B cell (primary cell): ENCODE measurements at regions not wholly inside any gene's neighbourhood (a gene's known extent, or its start where the extent isn't known, plus 50 kb on each side); places are given as distances from the start of the nearest gene placed in this dataset.

Experiments
- ATAC-seq: fragments of 200-7000 bp; cut with Tn5 transposase; one replicate; pipeline ENCODE4 v1.10.0; 2021; ENCODE audit warnings: low read depth, mild to moderate bottlenecking, moderate number of reproducible peaks, moderate library complexity
- CTCF ChIA-PET: fragments of 350-600 bp; sonication (Branson Sonifier 250); formaldehyde crosslinking; loops from one replicate; lab custom pipeline; 2021; ENCODE audit warnings: antibody characterized with exemption, inconsistent platforms; lab: Charles Lee
- POLR2A ChIA-PET: fragments of 350-600 bp; sonication (Branson Sonifier 250); formaldehyde crosslinking; loops from one replicate; lab custom pipeline; 2021; ENCODE audit warnings: antibody characterized with exemption; lab: Charles Lee
- DNase-seq: peaks from one replicate; pipeline ENCODE4 v3.0.0; 2013
- H2AFZ ChIP-seq: 2 replicates; pipeline ENCODE4 v1.6.1; 2012; ENCODE audit warnings: mild to moderate bottlenecking, low read depth, low read length; ENCODE audit not compliant: insufficient read depth, poor library complexity, severe bottlenecking
- H3K27ac ChIP-seq, 2 donors: 1 replicate in 1 of 2; 2 replicates in 1 of 2; pipeline ENCODE4 v1.5.1; 2012 to 2013; ENCODE audit warnings: low read length in 2 of 2, mild to moderate bottlenecking in 2 of 2, moderate library complexity in 1 of 2
- H3K27me3 ChIP-seq, 4 experiments: fragments of 200-600 bp in 1 of 4; sonication (generic) in 1 of 4; replicated peaks in 1 of 4; 1 replicate in 2 of 4; 2 replicates in 2 of 4; pipeline versions ENCODE4 v1.6.1 to v1.7.0; 2013 to 2016; ENCODE audit warnings: low read length in 3 of 4, mild to moderate bottlenecking in 2 of 4, mixed read lengths in 1 of 4, moderate library complexity in 1 of 4; ENCODE audit not compliant: insufficient read depth in 4 of 4, control insufficient read depth in 3 of 4; ENCODE audit errors: control extremely low read depth in 1 of 4
- H3K36me3 ChIP-seq, 2 experiments: replicated peaks in 1 of 2; 1 replicate in 1 of 2; 2 replicates in 1 of 2; pipeline versions ENCODE4 v1.6.1 to v1.7.1; 2013; ENCODE audit warnings: low read length in 1 of 2; ENCODE audit not compliant: insufficient read depth in 2 of 2, control insufficient read depth in 1 of 2; ENCODE audit errors: control extremely low read depth in 1 of 2, extremely low read depth in 1 of 2
- H3K4me1 ChIP-seq, 2 donors: fragments of 200-600 bp in 1 of 2; sonication (generic) in 1 of 2; 1 replicate in 1 of 2; 2 replicates in 1 of 2; pipeline versions ENCODE4 v1.5.1 to v1.6.1; 2013 to 2017; ENCODE audit warnings: low read length in 2 of 2; ENCODE audit not compliant: control insufficient read depth in 2 of 2, insufficient read depth in 2 of 2
- H3K4me2 ChIP-seq: replicated peaks from 2 replicates; pipeline ENCODE3; 2012; ENCODE audit warnings: mild to moderate bottlenecking, low read depth, low read length; ENCODE audit not compliant: poor library complexity, severe bottlenecking
- H3K4me3 ChIP-seq, 5 experiments: fragments of 200-600 bp in 1 of 5; sonication (generic) in 1 of 5; 1 replicate in 3 of 5; 2 replicates in 2 of 5; pipeline versions ENCODE4 v1.5.1 to v1.7.0; 2011 to 2016; ENCODE audit warnings: low read length in 4 of 5, mild to moderate bottlenecking in 4 of 5, low read depth in 2 of 5, control low read depth in 1 of 5, moderate library complexity in 1 of 5; ENCODE audit not compliant: insufficient read depth in 1 of 5; ENCODE audit errors: control extremely low read depth in 1 of 5, extremely low read depth in 1 of 5
- H3K79me2 ChIP-seq: fragments of 200-600 bp; sonication (generic); one replicate; pipeline ENCODE4 v1.6.0; 2016; ENCODE audit warnings: low read length; ENCODE audit not compliant: control insufficient read depth, insufficient read depth
- H3K9ac ChIP-seq: fragments of 200-600 bp; sonication (generic); 2 replicates; pipeline ENCODE4 v1.6.1; 2017; ENCODE audit warnings: mild to moderate bottlenecking, low read length, moderate library complexity
- H3K9me3 ChIP-seq, 3 donors: one replicate each; pipeline versions ENCODE4 v1.6.1 to v1.7.1; 2013; ENCODE audit warnings: low read length in 2 of 3; ENCODE audit not compliant: control insufficient read depth in 2 of 3, insufficient read depth in 1 of 3; ENCODE audit errors: control extremely low read depth in 1 of 3
- H4K20me1 ChIP-seq: 2 replicates; pipeline ENCODE4 v1.6.0; 2012; ENCODE audit warnings: mild to moderate bottlenecking, low read length; ENCODE audit not compliant: insufficient read depth, control insufficient read depth, poor library complexity, severe bottlenecking
- H3K27ac Mint-ChIP-seq: one replicate; pipeline ENCODE4 v1.8.0; 2021; ENCODE audit warnings: mixed read lengths
- H3K27me3 Mint-ChIP-seq: one replicate; pipeline ENCODE4 v1.8.0; 2021; ENCODE audit warnings: mixed read lengths
- H3K4me1 Mint-ChIP-seq: one replicate; pipeline ENCODE4 v1.8.0; 2021; ENCODE audit warnings: mixed read lengths
- H3K4me3 Mint-ChIP-seq: one replicate; pipeline ENCODE4 v1.8.0; 2021; ENCODE audit warnings: mixed read lengths
- H3K9me3 Mint-ChIP-seq: one replicate; pipeline ENCODE4 v1.8.0; 2022; ENCODE audit warnings: mixed read lengths; ENCODE audit not compliant: insufficient read depth
- EZH2 ChIP-seq: IDR thresholded peaks from 2 replicates; pipeline ENCODE4 v1.6.1; 2012; ENCODE audit warnings: borderline replicate concordance, low read depth, mild to moderate bottlenecking, moderate library complexity, low read length; ENCODE audit not compliant: insufficient read depth, poor library complexity, severe bottlenecking
- WGBS: methylation state at CpG from one replicate; pipeline ENCODE4 v1.1.5; 2013; ENCODE audit warnings: missing lambda C conversion rate; ENCODE audit not compliant: insufficient coverage; 5-methylcytosine and 5-hydroxymethylcytosine counted together
- intact Hi-C: fragments of 100-400 bp; cut with micrococcal nuclease; formaldehyde crosslinking; loops from one replicate; pipeline ENCODE4 v1.10.0; 2022
- TF ChIP-seq, protein P1 (sequence below): fragments of 200-600 bp; IDR thresholded peaks from one replicate; pipeline ENCODE4 v1.8.0; 2022; ENCODE audit warnings: antibody characterized with exemption, mild to moderate bottlenecking

DNA sequence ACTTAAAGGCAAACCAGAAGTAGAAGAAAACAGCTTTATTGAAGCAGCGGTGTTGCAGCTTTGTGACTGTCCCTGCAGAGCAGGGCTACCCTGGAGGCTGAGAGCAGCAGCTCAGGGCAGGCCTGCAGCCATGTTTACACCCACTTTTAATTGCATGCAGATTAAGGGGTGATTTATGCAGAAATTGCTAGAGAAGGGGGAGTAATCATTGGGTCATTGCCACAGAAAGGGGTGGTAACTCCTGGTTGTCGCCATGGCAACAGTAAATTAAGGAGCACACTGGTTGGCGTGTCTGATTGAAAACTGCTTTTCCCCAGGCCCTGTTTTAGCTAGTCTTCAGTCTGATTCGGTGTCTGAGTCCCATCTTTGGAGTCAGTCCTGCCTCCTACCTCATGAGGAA lies 195.4 kb upstream of the HDAC4 start:
- Histone ChIP-seq H2AFZ (no peak overlapping the region), H3K27me3 (no peaks in the 10 kb centered on the region), H3K9ac (no peak overlapping the region), H3K27ac (no peak overlapping the region), H3K79me2 (no peaks in the 10 kb centered on the region), H3K4me3 (no peak overlapping the region), H3K4me2 (no peak overlapping the region), H3K36me3 (no peaks in the 10 kb centered on the region), H3K4me1 (no peaks in the 10 kb centered on the region), H4K20me1 (no peaks in the 10 kb centered on the region), H3K9me3 (peaks cover 0 to 29% (median 0%) of the 10 kb centered on the region in 3 donors)
- DNase-seq (no peak), ATAC-seq (no peak)
- Mint-ChIP-seq H3K27ac (no peak overlapping the region), H3K27me3 (no peaks in the 10 kb centered on the region), H3K4me3 (no peak overlapping the region), H3K4me1 (no peaks in the 10 kb centered on the region), H3K9me3 (peaks cover 4% of the 10 kb centered on the region)
- TF ChIP-seq, protein P1, sequence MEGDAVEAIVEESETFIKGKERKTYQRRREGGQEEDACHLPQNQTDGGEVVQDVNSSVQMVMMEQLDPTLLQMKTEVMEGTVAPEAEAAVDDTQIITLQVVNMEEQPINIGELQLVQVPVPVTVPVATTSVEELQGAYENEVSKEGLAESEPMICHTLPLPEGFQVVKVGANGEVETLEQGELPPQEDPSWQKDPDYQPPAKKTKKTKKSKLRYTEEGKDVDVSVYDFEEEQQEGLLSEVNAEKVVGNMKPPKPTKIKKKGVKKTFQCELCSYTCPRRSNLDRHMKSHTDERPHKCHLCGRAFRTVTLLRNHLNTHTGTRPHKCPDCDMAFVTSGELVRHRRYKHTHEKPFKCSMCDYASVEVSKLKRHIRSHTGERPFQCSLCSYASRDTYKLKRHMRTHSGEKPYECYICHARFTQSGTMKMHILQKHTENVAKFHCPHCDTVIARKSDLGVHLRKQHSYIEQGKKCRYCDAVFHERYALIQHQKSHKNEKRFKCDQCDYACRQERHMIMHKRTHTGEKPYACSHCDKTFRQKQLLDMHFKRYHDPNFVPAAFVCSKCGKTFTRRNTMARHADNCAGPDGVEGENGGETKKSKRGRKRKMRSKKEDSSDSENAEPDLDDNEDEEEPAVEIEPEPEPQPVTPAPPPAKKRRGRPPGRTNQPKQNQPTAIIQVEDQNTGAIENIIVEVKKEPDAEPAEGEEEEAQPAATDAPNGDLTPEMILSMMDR, result no peak
- no peak for TF ChIP-seq EZH2
- intact Hi-C loops, result no loop called here
- POLR2A ChIA-PET, result no interaction called here
- WGBS, result 97% methylated on average over 3 of the region's 4 CpGs
- CTCF ChIA-PET, result no interaction called here

DNA sequence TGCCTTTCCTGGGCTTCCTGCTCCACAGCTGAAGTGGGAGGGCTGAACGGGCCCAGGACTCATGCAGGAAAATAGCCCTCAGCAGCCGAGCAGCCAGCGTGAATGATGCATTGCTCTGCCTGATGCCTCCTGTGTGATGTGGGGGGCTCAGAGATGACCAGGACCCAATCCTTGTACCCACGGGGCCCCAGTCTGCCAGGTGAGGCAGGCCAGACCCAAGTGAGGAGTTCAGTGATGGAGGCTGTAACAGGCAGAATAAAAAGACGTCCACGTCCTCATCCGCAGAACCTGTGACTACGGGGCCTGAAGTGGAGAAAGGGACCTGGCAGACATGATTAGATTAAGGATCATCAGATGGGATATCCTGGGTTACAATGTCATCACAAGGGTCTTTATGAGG lies 194.9 kb upstream of the HDAC4 start:
- ChIA-PET POLR2A (no interaction called here), CTCF (no interaction called here)
- Histone ChIP-seq H3K4me2 (no peak overlapping the region), H3K9ac (no peak overlapping the region), H2AFZ (no peak overlapping the region), H3K36me3 (no peaks in the 10 kb centered on the region), H3K79me2 (no peaks in the 10 kb centered on the region), H3K4me1 (no peaks in the 10 kb centered on the region), H3K4me3 (no peak overlapping the region), H3K9me3 (peaks cover 0 to 32% (median 0%) of the 10 kb centered on the region in 3 donors), H4K20me1 (no peaks in the 10 kb centered on the region), H3K27ac (no peak overlapping the region), H3K27me3 (no peaks in the 10 kb centered on the region)
- Mint-ChIP-seq H3K27ac (no peak overlapping the region), H3K4me3 (no peak overlapping the region), H3K9me3 (peaks cover 4% of the 10 kb centered on the region), H3K27me3 (no peaks in the 10 kb centered on the region), H3K4me1 (no peaks in the 10 kb centered on the region)
- 98% methylated on average over 8 of the region's 8 CpGs for WGBS
- DNase-seq (no peak), ATAC-seq (no peak)
- TF ChIP-seq, protein P1, result no peak
- no peak for TF ChIP-seq EZH2
- intact Hi-C loops, result no loop called here
